ENCODE measurements at regions not wholly inside any gene's neighbourhood (a gene's known extent, or its start where the extent isn't known, plus 50 kb on each side); places are given as distances from the start of the nearest gene placed in this dataset.

- WGBS, 2 donors = 51 to 63% methylated on average over 1 of the region's 1 CpG
- peaks cover 0 to 3% (median 0%) of the 10 kb centered on the region in 4 donors for H3K9me3 ChIP-seq (ENCODE audit: control insufficient read depth in 4 of 4, insufficient read depth in 3 of 4, low read length in 3 of 4)
- no peak overlapping the region for H3K4me3 ChIP-seq
- DNase-seq (no peak), ATAC-seq (ENCODE audit: insufficient read depth, low FRiP score) (no peak)
- no peaks in the 10 kb centered on the region for H3K4me1 ChIP-seq (ENCODE audit: control insufficient read depth in 5 of 5, insufficient read depth in 5 of 5, low read length in 5 of 5)
- no peak for TF ChIP-seq CTCF (IDR thresholded peaks at IDR 0.05; ENCODE audit: control extremely low read depth, extremely low read depth)
- peaks cover 6 to 24% (median 8%) of the 10 kb centered on the region in 3 donors for H3K27me3 ChIP-seq (ENCODE audit: control insufficient read depth in 3 of 3, insufficient read depth in 3 of 3, low read length in 2 of 3)
- no peak overlapping the region for H3K9ac ChIP-seq (ENCODE audit: insufficient read depth in 1 of 2, low read length in 2 of 2)
- no peak overlapping the region for H3K27ac ChIP-seq (ENCODE audit: low read depth in 1 of 2, low read length in 1 of 2)
- no peaks in the 10 kb centered on the region for H3K36me3 ChIP-seq (ENCODE audit: control insufficient read depth in 4 of 4, insufficient read depth in 4 of 4, low read length in 4 of 4)
Measured at GRCh38 chr1:30596470-30596869, 126.9 kb downstream of the MATN1 start.

DNA sequence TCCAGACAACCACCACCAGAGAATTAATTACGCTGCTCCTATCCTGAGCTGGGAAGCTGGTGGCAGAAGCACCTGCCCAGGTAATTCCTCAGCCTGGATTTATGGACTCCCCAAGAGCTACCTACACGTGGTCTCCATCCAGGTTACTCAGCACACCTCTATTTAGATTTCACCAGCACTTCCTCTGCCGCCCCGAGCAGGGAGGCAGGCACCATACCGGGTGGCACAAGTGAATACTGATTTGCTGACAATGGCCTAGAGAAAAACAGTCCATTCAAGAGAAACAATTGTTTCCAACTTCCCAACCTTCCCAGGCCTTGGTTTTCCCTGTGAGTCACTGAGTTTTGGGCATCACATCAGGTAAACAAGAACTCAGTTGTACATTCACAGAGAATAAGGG, 134.3 kb downstream of the MATN1 start:
- H3K9me3 ChIP-seq (ENCODE audit: control insufficient read depth in 4 of 4, insufficient read depth in 3 of 4, low read length in 3 of 4) = peaks cover 0 to 3% (median 0%) of the 10 kb centered on the region in 4 donors
- no peaks in the 10 kb centered on the region for H3K4me1 ChIP-seq (ENCODE audit: control insufficient read depth in 5 of 5, insufficient read depth in 5 of 5, low read length in 5 of 5)
- H3K27ac ChIP-seq (ENCODE audit: low read depth in 1 of 2, low read length in 1 of 2) = no peak overlapping the region
- DNase-seq (no peak), ATAC-seq (ENCODE audit: insufficient read depth, low FRiP score) (no peak)
- H3K36me3 ChIP-seq (ENCODE audit: control insufficient read depth in 4 of 4, insufficient read depth in 4 of 4, low read length in 4 of 4) = no peaks in the 10 kb centered on the region
- TF ChIP-seq CTCF (IDR thresholded peaks at IDR 0.05; ENCODE audit: control extremely low read depth, extremely low read depth) = no peak
- H3K27me3 ChIP-seq (ENCODE audit: control insufficient read depth in 3 of 3, insufficient read depth in 3 of 3, low read length in 2 of 3) = peaks cover 0 to 2% (median 0%) of the 10 kb centered on the region in 3 donors
- WGBS, 2 donors = 47 to 49% methylated on average over 5 of the region's 5 CpGs
- no peak overlapping the region for H3K4me3 ChIP-seq
- no peak overlapping the region for H3K9ac ChIP-seq (ENCODE audit: insufficient read depth in 1 of 2, low read length in 2 of 2)

GRCh38 chr1:30588311-30589073, 134.9 kb downstream of the MATN1 start:
- ATAC-seq (ENCODE audit: insufficient read depth, low FRiP score) (no peak), DNase-seq (no peak)
- no peaks in the 10 kb centered on the region for H3K36me3 ChIP-seq (ENCODE audit: control insufficient read depth in 4 of 4, insufficient read depth in 4 of 4, low read length in 4 of 4)
- H3K4me3 ChIP-seq = no peak overlapping the region
- no peak overlapping the region for H3K9ac ChIP-seq (ENCODE audit: insufficient read depth in 1 of 2, low read length in 2 of 2)
- no peak for TF ChIP-seq CTCF (IDR thresholded peaks at IDR 0.05; ENCODE audit: control extremely low read depth, extremely low read depth)
- H3K4me1 ChIP-seq (ENCODE audit: control insufficient read depth in 5 of 5, insufficient read depth in 5 of 5, low read length in 5 of 5) = no peaks in the 10 kb centered on the region
- H3K9me3 ChIP-seq (ENCODE audit: control insufficient read depth in 4 of 4, insufficient read depth in 3 of 4, low read length in 3 of 4) = peaks cover 0 to 3% (median 0%) of the 10 kb centered on the region in 4 donors
- WGBS, 2 donors = 66 to 74% methylated on average over 10 of the region's 10 CpGs
- no peaks in the 10 kb centered on the region for H3K27me3 ChIP-seq (ENCODE audit: control insufficient read depth in 3 of 3, insufficient read depth in 3 of 3, low read length in 2 of 3)
- no peak overlapping the region for H3K27ac ChIP-seq (ENCODE audit: low read depth in 1 of 2, low read length in 1 of 2)
